OCI-LY7 (cell line): ENCODE measurements at regions not wholly inside any gene's neighbourhood (a gene's known extent, or its start where the extent isn't known, plus 50 kb on each side); places are given as distances from the start of the nearest gene placed in this dataset.

Experiments
- EZH2phosphoT487 ChIP-seq: fragments of 200-600 bp; sonication (generic); IDR thresholded peaks from 2 replicates; pipeline ENCODE4 v1.6.1; 2018; ENCODE audit warnings: low read depth, borderline replicate concordance, mild to moderate bottlenecking, mixed run types, antibody characterized with exemption, low read length, moderate library complexity, mixed read lengths
- TF ChIP-seq, protein P1 (sequence below): fragments of 200-600 bp; sonication (generic); conservative IDR thresholded peaks from 2 replicates; pipeline ENCODE4 v1.5.1; 2014; ENCODE audit warnings: mild to moderate bottlenecking, antibody characterized with exemption, low read length, moderate library complexity, mixed read lengths

- TF ChIP-seq, protein P1, sequence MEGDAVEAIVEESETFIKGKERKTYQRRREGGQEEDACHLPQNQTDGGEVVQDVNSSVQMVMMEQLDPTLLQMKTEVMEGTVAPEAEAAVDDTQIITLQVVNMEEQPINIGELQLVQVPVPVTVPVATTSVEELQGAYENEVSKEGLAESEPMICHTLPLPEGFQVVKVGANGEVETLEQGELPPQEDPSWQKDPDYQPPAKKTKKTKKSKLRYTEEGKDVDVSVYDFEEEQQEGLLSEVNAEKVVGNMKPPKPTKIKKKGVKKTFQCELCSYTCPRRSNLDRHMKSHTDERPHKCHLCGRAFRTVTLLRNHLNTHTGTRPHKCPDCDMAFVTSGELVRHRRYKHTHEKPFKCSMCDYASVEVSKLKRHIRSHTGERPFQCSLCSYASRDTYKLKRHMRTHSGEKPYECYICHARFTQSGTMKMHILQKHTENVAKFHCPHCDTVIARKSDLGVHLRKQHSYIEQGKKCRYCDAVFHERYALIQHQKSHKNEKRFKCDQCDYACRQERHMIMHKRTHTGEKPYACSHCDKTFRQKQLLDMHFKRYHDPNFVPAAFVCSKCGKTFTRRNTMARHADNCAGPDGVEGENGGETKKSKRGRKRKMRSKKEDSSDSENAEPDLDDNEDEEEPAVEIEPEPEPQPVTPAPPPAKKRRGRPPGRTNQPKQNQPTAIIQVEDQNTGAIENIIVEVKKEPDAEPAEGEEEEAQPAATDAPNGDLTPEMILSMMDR = no peak
- TF ChIP-seq EZH2phosphoT487 = no peak
Observed at GRCh38 chr11:70582886-70583641, 184.7 kb downstream of the CTTN start.
